HG02623 (cell line): ENCODE measurements at regions not wholly inside any gene's neighbourhood (a gene's known extent, or its start where the extent isn't known, plus 50 kb on each side); places are given as distances from the start of the nearest gene placed in this dataset.

Experiments used
- ATAC-seq: cut with Tn5 transposase; IDR thresholded peaks from one replicate; pipeline ENCODE4 v1.9.1; 2021; ENCODE audit warnings: moderate library complexity; ENCODE audit not compliant: unreplicated experiment

DNA sequence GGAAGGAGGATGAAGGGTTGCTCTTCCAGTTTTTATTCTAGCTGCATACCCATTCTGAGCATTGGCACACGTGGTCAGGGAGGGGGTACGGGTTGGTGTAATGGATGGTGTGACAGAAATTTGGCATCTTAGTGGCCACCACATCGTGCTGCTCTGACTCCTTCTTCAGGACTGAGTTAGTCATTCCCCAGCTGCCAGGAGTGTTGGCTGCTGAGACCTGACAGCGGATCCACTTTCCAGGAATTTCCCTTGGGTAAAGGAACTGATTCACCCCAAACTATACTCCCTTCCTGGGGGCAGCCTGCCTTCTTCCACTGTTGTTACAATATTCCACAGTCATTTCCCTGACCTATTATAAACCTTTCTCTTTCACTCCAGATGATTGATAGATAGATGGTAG is 595.5 kb upstream of the KLHL1 start:
- ATAC-seq, result no peak

DNA sequence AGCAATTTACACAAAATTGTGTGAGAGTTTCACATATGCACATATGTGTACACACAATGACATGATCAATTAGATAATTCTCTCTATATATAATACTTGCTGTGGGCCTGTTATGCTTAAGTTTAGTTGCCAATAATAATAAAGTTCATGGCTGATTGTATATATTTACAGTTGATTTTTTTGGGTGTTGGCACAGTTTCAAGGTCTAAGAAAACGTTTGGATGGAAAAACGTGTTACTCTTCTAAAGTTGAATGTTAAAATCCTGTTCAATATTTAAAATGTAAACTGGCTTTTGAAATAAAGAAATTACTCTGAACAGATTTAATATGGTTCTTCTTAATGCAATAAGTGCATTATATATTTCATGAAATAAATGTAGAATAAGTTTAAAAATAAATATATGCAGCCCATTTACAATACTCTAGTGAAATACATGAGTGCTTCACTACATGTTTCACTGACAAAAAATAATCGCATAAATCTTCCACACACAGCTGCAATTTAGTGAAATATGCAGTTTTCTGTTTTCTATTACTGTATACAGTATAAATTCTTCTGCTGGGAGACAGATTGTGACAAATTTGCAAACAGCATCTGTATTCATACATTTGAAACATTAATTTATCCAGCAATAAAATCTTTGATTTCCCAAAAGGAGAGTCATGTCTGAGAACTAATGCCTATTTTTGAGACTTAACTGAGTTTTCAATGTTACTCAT is 586.9 kb upstream of the KLHL1 start:
- ATAC-seq, result no peak

DNA sequence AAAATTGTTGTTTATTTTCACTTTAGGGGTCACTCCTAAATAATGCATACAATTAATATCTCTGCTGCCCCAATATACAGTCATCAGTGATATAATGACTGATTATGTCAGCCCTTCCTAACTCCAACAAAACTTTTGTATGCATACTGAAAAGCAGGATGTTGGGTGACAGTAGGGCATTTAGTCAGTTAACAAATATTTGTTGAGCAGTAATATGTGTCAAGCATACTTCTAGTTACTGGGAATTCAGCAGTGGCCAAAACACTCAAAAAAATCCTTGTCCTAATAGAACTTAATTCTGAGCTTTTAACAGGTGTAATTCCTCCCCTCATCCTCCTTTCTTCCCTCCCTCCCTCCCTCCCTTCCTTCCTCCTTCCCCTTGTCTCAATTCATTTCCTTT is 560.7 kb upstream of the KLHL1 start:
- no peak for ATAC-seq

DNA sequence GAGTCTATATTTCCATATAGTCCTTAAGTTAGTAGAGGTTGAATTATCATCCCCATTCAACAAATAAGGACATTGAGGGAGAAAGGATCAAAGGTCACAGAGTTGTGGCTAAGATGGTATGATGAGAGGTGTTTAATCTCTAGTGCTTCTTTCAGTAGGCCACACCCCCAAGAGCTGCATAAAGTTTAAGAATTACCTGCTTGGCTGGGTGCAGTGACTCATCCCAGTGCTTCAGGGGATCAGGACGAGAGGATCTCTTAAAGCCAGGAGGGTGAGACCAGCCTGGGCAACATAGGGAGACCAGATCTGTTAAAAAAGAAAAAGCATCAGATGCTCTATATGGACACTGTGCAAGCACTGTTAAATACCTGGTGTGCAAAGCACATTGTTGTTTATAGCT is 560.0 kb upstream of the KLHL1 start:
- no peak for ATAC-seq

DNA sequence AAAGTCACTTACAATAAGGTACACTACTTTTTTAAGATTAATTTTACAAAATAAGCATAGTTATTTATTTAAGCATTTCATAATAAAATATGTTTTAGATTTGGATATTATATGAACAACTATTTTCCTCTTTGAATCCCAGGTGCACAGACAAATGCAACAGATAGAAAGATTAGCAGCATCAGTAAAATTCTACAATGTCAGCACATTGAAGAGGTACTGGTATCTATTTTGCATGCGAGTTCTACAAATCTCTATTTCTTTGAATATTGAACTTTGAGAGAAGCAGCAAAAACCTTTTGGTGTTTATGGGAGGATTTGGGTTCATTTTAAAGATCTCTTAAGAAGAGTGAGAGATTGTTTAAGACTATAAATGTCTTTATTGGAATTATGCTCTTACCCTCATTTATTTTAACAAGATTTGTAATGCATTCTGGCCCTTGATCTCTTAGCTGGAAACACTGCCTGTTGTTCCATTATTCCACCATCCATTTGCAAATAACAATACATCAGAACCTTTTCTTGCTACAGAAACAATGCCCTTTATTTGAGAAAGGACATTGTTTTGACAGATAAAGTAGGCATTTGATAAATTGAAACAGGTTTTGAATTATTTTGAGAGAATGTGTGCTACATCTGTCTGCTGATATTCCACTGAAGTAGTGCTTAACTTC is 558.8 kb upstream of the KLHL1 start:
- ATAC-seq, result no peak

DNA sequence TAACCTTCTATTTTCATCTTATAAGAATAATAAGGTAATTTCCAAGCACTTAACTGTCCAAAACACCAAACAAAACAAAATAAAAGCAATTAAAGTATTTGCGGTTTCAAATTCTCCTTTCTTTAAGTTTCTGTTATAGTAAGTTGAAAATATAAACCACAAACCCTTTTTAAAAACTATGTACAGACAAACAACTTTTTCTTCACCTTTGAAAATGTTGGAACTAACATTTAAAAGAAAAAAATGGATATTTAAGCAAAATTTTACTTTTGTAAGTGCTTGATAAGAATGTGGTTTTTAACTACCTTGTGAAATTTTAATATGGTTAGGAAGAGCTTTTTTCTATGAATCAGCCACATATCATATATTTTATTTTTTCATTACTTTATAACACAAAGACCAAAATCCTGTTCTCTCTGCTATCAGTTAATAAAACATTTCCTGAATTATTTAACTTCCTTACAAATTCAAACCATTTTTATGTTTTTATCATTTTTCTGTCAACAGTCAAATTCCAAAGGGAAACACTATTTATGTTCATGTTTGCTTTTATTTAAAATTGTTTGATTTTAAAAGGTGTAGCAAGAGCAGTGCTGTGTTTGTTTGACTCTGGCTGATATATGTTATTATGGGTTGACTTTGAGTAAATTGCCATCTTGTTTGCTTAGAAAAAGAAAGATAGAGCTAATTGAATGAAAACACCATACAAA is 554.1 kb upstream of the KLHL1 start:
- ATAC-seq, result no peak

DNA sequence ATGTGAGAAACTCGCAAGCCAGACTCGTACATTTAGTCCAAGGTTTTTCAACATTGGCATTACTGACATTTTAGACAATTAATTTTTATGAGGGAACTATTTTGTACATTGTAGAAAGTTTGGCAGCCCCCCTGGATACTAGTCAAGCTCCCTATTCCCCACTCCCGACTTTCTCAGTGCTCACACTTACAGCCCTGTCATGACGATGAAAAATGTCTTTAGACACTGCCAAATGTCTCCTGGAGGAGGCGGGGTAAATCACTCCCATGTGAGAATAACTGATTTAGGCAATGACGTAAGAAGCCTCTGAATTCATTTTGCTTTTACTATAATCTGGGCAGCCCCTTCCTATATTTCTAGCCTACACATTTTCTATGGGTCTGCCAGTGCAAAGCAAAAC is 535.8 kb upstream of the KLHL1 start:
- ATAC-seq, result no peak

DNA sequence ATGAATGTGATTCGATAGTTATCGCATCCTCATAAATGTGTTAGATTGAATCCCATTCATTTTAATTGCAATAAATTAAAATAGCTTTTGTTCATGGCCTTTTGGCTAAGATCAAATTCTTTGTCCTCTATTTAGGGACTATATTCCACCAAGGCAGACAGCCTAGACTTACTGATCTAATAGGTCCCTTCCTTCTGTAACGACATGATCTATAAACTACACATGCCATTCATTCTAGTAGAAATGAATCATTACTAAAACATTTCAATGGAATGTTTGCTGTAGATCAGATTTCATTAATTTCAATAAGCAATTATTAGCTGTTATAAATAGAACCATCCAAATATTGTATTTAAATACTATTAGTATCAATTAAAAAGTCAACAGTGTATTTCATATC is 526.6 kb upstream of the KLHL1 start:
- ATAC-seq, result no peak

DNA sequence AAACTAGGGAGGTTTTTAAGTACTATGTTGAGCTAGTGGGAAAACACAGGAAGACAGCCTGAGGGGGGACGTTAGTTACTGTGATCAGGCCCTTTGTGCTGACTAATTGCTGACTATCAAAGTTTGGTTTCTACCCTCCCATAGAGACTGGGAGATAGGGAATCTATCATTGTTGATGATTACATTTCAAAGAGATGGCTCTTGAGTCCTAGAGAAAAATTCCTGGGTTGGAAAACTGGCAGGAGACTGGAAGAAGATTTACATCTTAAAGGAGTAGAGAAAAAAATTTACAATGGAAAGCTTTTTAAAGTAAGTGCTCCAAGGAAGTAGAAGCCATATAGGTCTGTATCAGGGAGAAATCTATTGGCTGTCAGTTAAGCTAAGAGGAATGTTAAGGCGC is 522.0 kb upstream of the KLHL1 start:
- ATAC-seq, result no peak

DNA sequence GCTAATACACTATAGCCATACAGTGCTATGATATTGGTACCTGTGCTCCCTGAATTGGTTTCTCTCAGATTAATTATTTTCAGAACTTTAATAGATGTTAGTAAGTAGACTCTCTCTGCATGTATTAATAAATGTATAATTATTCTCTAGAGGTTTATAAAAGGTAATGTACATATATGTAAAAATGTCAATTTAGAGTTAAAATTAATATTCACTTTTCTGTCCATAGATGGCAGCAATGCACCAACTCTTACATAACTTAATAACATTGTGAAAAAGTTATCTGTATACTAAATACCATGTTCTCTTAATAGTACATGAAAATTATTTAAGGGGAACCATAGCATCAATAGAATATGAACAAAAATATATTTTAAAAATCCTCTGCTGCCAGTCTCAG is 515.0 kb upstream of the KLHL1 start:
- ATAC-seq, result no peak

DNA sequence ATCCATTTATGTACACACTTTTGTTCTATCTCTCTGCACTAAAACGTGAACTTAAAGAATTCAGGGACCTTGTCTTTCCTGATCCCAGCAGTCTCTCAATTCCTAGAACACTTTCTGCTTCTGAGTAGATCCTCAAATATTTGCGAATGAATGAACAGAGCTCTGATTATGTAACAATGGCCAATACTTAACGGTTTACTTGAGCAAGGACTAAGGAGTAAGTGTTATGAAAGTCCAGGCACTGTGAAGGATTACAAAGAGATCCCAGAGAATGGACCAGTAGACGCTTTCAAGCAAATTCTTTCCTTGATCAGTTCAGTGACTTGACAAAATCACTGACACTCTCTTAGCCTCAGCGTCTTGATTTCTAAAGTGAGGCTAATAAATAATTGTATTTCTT is 514.5 kb upstream of the KLHL1 start:
- ATAC-seq, result no peak

DNA sequence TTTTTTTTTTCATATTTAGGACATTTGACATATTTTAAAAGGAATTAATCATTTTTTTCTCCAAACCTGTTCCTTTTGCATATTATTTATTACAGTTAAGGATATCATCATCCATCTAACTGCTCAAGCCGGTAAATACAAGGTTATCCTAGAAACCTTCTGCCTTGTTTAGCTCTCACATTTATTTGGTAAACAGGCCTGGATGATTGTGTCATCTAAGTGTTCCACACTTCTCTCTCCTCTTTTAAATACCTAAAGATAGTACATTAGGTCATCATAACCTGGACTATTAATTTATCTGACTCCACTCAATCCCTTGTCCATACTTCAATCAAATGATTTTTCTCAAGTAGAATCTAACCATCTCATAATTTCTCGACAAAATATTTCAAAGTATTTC is 511.7 kb upstream of the KLHL1 start:
- no peak for ATAC-seq

DNA sequence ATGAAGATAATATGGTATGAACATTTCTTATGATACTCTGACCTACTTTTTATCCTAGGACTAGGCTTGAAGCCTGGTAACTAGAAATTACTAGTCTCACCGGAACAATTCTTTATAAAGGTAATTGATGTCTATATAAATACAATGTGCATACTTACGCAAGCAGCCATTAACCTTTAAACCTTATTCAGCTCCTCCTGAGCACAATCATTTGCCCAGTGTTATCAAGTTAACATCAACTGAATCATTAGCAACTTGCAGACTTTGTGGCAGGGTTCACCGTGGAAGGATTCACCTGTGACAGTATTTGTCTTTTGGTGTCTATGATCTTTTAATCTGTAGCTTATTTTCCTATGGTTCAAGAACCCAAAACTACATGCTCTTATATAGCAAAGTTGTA is 508.6 kb upstream of the KLHL1 start:
- no peak for ATAC-seq

DNA sequence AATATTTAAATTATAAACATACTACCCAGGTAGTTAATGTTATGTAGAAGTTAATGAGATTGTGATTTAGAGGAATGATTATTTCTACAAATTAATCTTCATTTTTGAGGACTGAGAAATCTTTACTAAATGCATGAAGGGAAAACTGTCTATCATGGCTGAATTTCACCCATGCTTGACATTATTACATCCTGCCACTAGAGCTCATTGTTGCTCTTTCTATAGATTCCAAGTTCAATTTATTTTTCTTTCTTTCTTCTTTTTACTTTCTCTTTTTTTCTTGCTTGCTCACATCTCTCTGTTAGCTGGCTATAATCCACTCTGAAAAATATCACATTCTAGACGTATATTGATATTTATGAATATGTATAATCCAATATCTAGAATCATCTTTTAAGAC is 505.0 kb upstream of the KLHL1 start:
- ATAC-seq, result no peak

DNA sequence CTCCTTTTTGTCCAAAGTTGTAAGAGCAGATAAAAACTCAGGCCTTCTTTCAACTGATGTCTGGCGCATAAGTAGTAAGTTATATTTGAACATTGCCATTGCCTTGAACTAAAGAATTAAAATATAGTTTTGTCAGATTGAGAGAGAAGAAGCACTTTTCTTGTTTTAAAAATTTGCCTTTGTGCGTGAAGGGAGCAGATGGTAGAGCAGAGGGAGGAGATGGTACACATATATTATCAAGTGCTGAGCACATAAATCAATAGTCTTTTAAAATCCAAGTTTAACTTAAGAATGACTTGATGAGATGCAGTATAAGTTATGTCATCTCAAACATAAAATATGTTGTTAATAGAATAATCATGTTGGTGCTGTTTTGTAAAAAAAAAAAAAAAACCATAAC is 504.6 kb upstream of the KLHL1 start:
- no peak for ATAC-seq

DNA sequence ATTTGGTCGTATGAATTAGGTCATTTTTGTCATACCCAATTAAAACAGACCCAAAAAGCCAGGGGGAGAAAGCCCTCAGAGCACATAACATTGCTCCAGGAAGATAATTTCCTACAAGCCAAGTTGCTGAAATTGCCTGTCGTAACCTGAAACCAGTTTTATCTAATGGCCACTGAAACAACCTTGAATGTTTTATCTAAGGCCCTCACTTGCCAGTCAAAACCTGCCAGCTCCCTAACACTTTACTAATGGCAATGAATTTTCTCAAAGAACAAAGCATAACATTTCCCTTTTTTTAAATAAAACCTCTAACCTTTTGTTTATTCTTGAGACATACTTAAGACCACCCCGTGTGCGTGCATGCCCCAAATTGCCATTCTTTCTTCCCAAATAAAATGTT is 496.2 kb upstream of the KLHL1 start:
- no peak for ATAC-seq

DNA sequence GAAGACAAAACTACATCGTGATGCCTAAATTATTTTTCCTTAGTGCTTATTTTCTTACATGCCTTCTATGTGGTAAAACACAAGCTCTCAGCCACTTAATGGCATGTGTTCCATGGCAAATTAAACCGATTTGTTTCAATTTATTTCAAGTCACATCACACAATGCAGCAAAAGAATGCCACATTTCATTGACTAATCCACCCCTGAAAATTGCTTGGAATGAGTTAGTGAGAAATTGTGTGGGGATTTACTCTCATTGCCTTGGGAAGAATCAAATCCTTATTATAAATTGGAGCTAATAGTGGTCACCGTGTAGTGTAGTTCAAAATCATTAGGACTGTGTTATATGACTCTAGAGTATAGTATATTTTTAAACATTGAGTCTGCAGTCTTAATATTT is 485.5 kb upstream of the KLHL1 start:
- ATAC-seq, result no peak

DNA sequence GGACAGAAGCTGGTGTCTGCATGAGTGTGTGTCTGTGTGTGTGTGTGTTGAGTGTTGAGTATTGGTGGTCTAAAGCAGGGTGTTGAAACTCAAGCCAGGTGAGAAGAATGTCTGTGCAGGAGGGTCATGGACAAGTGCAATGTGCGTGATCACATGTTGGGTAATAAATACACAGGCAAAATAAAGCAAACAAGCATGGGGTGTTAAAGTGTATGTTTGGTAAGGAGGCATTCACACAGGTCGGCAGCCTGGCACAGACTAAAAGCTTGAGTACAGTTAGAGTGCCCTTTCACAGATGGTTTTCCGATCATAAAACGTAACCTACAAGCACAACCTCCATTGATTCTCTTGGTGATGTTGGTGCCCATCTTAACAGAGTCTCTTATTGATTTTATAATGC is 476.9 kb upstream of the KLHL1 start:
- ATAC-seq, result no peak

DNA sequence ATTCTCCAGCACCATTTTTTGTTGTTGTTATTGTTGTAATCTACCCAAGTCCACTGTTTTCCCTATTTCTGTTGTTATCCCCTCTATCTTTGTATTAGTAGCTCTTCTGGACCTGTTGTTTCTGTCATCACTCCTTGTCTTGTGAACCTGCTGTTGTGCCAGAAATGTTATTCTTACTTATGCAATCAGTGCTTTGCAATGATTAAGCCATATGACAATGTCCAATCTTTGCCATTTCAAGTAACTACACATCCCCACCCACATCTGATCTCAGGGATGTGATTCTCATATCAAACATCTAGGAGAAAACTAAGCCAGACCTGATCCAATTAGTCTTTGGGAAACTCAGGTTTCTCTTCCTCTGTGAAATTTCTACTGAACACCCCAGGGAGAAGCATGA is 472.6 kb upstream of the KLHL1 start:
- ATAC-seq, result no peak

DNA sequence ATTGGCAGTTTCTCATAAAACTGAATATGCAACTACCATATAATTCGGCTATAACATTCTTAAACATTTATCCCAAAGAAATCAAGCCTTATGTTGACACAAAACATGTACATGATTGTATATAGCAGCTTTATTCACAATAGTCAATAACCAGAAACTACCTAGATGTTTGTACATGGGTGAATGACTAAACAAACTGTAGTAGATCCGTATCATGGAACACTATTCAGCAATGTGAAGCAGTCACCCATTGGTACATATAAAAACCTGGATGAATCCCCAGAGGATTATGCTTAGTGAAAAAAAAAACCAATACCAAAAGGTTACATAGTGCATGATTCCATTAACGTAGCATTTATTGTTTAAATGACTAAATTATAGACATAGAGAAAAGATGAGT is 471.7 kb upstream of the KLHL1 start:
- no peak for ATAC-seq

DNA sequence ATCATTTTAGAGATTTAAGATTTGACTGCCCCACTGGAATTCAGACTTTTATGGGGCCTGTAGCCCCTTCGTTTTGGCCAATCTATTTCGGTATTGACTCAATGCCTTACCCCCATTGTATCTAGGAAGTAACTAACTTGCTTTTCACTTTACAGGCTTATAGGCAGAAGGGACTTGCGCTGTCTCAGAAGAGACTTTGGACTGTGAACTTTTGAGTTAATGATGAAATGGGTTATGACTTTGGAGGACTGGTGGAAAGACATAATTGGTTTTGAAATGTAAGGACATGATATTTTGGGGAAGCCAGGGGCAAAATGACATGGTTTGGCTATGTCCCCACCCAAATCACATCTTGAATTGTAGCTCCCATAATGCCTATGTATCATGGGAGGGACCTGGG is 463.0 kb upstream of the KLHL1 start:
- no peak for ATAC-seq

DNA sequence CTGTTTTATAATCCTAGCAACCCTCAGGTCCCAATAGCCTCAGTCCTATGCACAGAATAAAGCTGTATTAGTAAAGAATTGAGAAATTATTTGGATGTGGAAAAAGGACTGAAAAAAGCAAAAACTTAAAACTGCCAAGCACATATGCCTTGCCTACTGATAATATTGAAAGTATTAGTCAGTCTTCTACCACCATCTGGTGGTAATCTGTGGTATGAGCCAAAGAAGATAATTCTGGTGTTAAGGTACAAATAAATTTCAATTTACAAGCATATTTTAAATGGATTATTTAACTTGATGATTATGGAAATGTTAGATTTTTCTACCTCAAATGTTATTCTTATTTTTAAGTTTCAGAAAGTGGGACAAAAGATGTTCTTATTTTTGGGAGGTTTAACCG is 460.3 kb upstream of the KLHL1 start:
- ATAC-seq, result peak; percentile 89
